KG1 (cell line): ENCODE measurements at regions not wholly inside any gene's neighbourhood (a gene's known extent, or its start where the extent isn't known, plus 50 kb on each side); places are given as distances from the start of the nearest gene placed in this dataset.
"Not testable (repeated sequence)": the region's sequence is repeated elsewhere in the genome, so short reads cannot be mapped to it uniquely, and the experiment has no call there.

Experiments
- DNase-seq: peaks from one replicate; lab custom pipeline; 2025; lab: John Stamatoyannopoulos, UW

- DNase-seq: no peak
Measured at GRCh38 chr2:78832481-78832880, 193.0 kb upstream of the REG3G start.

DNA sequence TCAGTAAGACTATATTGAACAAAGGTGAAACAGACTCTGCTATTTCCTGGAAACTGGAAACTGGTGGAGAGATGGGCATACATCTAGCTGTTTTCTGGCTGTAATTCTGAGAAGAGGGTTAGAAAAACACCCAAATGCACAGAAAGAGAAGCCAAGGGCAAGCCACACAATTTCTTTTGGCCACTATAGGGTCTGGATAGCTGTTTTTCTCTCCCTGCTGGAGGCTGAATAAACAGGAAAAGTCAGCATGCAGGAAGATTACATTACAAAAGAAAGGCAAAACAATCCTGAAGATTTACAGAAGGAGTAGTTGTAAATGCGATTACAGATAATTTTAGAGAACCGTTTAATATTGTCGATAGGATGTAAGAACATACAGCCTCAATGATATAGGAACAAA, 186.2 kb upstream of the REG3G start:
- no peak for DNase-seq

DNA sequence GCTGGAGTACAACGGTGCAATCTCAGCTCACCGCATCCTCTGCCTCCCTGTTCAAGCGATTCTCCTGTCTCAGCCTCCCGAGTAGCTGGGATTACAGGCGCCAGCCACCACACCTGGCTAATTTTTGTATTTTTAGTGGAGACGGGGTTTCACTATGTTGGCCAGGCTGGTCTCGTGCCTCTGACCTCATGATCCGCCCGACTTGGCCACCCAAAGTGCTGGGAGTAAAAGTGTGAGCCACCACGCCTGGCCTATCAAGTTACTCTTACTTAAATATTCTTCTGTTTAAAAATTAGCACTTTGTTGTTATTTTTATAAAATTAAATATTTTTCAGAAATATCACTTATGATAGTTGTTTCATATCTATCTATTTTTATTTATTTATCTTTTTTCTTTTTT, 185.2 kb upstream of the REG3G start:
- not testable (repeated sequence) for DNase-seq

- DNase-seq: no peak
Measured at GRCh38 chr2:78845664-78846185, 179.8 kb upstream of the REG3G start.

- no peak for DNase-seq
Measured at GRCh38 chr2:78861546-78861945, 164.0 kb upstream of the REG3G start.

GRCh38 chr2:78864205-78864604, 161.3 kb upstream of the REG3G start:
- no peak for DNase-seq

- DNase-seq: no peak
Measured at GRCh38 chr2:78865667-78866066, 159.8 kb upstream of the REG3G start.

- DNase-seq: no peak
Measured at GRCh38 chr2:78870343-78870967, 155.0 kb upstream of the REG3G start.

DNA sequence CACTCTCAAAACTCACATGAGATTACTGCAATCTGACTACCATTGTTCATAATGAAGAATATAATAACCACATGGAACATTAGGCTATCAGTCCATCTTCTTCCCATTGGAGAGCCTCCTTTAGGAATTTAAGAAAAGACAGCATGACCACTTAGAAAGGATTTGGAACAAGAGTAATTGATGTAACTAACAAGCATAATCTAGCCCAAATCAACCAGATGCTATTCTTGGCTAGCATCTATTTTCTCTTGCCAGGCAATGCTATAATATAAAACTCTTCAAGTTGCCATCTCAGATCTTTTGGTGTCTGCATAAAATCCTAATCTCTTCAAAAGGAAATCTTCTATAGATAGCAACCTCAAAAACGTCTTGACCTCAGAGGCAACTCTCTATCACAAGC, 152.0 kb upstream of the REG3G start:
- no peak for DNase-seq

- DNase-seq: no peak
Measured at GRCh38 chr2:78876316-78876688, 149.2 kb upstream of the REG3G start.

DNA sequence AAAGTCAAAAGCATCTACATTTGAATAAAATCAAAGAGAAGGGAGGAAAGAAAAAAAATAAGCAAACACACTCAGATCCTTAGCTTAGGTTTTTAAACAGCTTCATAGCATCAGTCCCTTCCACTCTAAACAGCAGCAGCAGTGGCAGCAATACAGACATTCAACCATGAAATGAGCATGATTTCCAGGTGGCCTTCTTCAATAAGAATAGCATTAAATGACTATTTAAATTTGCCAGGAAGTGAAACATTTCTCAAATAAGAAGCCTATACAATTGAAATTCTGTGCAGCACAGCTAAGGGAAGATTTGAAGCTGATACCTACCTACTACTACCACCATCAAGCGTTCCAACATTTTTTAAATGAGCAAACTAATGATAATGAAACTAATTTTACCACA, 138.1 kb upstream of the REG3G start:
- DNase-seq: no peak

- DNase-seq: no peak
Measured at GRCh38 chr2:78890935-78891334, 134.6 kb upstream of the REG3G start.

- DNase-seq: no peak
Measured at GRCh38 chr2:78892295-78892694, 133.2 kb upstream of the REG3G start.

GRCh38 chr2:78895022-78895421, 130.5 kb upstream of the REG3G start:
- DNase-seq: no peak

- DNase-seq: no peak
Measured at GRCh38 chr2:78896536-78896935, 129.0 kb upstream of the REG3G start.

- no peak for DNase-seq
Measured at GRCh38 chr2:78907089-78907488, 118.4 kb upstream of the REG3G start.

DNA sequence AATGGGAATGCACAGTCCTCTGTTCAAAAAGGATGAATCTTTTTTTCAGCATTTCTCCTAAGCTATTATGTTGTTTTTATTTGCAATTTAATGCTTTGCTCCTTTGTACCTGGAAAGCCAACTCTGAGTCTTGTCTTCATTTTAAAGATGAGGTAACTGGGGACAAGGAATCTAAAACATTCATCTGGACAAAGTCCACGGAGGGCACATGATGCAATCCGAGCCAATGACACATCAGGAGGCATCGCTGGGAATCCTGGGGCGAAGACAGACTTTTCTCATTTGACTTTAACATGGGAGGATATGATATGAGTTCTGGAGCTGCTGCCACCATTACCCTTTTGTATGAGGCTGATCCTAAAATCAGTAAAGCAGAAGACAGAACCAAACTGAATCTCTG, 116.5 kb upstream of the REG3G start:
- no peak for DNase-seq

DNA sequence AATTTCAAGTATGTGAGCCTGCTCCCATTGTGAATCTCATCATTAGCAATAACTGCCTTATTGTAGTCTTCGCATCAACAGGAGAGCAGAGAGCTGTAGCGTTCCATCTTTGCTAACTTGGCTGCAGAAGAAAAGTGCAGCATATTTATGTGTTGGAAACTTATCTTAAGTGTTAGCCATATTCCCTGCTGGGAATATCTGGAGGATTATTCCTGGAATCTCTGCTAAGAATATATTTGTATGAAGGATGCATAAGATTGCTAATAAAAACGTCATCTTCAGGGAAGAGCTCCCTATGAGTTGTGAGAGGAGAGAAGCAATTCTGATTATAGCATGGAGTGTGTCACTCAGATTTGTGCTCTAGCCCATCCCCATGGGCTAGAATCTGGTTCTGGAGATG, 115.1 kb upstream of the REG3G start:
- DNase-seq: no peak

DNA sequence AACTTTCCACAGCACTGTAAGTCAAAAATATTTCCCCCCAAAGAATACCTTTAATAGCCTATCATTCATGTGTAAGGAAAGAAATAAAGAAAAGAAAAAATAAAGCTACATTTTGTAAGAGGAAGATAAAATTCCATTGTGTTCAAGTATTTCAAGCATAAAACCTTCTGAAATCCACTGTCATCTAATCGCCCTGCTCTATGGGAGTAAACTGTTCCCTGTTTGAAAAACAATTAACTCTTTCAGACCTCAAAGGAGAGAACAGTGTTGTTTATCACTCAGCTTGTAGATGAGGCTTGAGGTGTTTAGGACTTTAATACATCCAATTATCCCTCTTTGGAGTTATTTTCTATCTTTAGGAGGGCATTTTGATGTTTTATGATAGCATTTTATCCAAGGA, 112.2 kb upstream of the REG3G start:
- no peak for DNase-seq

- no peak for DNase-seq
Measured at GRCh38 chr2:78925258-78925657, 100.2 kb upstream of the REG3G start.

DNA sequence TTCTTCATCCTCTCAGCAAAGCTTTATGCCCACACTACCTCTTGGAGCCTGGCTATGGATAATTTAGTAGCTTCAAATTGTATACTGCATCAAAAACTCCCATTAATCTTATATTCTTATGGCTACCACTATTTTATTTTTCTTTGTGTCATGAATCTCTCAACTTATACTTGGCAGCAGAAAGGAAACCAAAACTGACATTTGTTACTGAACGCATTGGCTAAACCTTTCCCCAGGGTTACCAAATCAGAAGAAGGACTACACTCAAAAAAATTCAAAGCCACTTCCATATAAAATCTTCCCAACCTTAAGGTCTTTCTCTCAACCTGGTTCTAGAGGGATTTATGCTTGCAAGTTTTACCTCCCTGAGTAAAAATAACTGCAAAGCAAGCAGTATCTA, 97.0 kb upstream of the REG3G start:
- DNase-seq: no peak

DNA sequence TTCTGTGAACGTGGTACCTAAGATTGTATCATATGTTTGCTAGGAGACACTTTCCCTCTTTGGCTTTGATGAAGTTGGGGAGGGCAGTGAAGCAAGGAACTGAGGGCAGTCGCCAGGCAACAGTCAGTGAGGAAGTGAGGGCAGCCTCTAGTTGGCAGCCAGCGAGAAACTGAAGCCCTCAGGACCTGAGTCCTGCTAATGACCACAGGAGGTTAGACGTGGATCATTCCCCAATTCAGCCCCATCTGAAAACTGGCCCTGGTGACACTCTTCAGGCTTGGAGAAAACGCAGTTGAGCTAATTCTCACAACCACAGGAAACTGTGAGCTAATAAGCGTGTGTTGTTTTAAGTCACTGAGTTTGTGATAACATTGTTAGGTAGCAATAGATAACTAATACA, 84.5 kb upstream of the REG3G start:
- DNase-seq: no peak

GRCh38 chr2:78941751-78942150, 83.8 kb upstream of the REG3G start:
- no peak for DNase-seq

DNA sequence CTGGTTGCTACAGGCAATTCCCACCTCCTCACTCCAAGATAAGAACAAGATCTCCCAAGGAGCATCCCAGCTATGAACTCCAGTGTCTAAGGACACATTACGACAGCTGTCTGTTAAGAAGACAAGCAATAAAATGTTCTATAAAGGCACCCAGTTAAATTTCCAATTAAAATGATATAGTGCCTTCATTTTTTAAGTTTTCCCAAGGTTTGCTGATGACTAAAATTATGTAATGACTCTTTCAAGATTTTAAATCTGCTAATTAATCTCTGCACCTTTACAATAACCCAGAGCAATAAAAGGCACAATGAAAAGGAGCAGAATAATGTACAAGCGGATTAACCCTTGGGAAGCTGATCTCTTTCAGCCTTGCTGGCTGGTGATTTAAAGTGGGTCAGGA, 61.6 kb upstream of the REG3G start:
- DNase-seq: no peak

DNA sequence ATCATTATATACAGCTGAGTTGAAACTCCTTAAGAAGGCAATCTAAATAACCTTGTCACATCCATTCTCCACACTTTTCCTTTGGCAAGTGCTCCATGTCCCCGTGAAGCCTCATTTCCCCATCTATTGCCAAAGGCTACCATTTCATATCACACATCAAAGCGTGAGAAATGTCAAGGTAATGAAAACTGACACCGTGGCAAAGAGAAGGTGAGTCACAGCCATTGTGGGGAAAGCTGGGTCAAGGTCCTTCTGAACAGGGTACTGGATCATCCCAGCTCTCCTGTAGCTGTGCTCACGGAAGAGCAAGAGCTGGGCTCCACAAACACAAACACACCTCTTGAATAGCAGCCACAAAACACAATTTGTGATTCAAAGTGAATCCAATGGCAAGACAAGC, 58.2 kb upstream of the REG3G start:
- DNase-seq: no peak
